Stimulated activated CD4-positive, alpha-beta T cell treated with anti-CD3 and anti-CD28 coated beads, TNF-alpha, amount 100 ng/mL, for 48 hours (primary cell): ENCODE measurements at regions not wholly inside any gene's neighbourhood (a gene's known extent, or its start where the extent isn't known, plus 50 kb on each side); places are given as distances from the start of the nearest gene placed in this dataset.
"Not testable (repeated sequence)": the region's sequence is repeated elsewhere in the genome, so short reads cannot be mapped to it uniquely, and the experiment has no call there.

Experiments used
- DNase-seq, 3 donors: peaks; one replicate each; pipeline ENCODE4 v3.0.0-alpha.2; 2020; ENCODE audit warnings: low read depth in 3 of 3

DNA sequence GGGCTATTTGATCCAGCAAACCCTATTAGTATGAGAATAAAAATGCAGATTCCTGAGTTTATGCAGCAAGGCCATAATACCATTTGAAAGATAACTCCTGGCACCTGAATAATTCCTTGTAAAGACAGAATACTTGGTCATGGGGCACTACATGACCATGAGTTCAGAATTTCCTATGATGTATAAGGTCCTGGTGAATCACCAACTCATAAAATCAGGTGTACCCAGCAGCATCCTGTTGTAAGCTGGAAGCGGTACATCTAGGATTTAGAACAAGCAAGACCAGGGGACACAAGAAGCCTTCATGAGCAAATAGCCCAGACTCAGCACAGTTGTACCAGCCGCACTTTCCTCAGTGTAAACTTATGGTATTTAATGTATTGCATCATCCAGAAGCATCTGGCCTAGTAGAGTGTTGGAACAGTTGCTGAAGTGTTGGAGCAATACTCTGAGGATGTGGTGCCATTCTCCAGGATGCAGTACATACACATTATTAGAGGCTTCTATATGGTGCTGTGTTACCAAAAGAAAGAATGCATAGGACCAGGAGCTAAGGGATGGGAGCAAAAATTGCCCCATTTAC is 233.4 kb downstream of the SQOR start:
- DNase-seq, result no peak

DNA sequence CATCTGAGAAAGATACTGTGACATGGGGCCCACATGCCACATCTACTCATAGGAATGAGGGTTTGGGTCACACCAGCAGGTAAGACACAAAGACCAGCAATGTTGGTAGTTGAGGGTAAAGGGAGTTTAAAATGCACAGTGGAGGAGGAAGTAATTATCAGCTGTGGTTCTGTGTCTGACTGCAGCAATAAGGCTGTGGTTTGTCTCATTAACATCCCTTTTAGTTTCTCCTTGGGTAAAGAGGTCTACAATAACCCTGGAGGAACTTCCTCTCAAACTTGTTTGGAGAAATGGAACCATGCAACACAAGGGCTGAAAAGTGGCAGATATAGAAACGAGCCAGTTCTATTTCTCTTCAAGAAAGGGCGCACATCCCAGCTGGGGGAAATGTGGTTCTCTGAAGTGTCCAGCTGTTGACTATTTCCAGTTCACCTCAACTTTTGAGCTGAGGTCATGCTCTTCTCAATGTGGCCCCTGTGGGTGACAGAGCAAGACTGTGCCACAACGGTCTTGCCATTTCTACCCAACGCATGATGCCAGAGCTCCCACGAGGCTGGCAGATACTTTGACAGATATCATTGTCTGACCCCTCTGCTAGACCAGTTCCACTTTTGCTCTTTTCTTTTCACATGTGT is 234.3 kb downstream of the SQOR start:
- DNase-seq, result no peak

DNA sequence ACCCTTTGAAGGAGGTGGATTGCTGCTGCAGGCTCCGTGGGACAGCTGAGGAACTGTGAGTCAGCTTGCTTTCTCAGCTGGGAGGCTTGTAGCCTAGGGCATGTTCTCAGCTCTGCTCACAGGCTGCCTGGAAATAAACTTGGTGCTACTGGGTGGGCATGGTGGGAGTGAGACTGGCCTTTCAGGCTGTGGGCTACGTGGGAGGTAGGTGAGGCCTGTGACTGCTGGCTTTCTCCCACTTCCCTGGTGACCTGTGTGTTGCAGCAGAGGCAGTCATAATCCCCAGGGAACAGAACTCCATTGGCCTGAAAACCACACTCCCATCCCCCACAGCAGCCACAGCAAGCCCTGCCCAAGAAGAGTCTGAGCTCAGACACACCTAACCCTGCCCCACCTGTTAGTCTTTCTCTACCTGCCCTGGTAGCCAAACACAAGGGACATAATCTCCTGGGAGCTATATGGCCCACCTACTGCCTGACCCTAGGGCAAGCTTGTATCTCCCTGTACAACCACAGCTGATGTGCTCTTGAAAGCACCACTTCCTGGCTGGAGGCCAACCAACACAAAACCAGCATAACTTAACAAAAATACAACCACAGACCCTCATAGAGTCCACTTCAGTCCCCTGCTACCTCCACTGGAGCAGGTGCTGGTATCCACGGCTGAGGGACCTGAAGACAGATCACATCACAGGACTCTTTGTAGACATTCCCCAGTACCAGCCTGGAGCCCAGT is 236.5 kb downstream of the SQOR start:
- DNase-seq, result no peak

DNA sequence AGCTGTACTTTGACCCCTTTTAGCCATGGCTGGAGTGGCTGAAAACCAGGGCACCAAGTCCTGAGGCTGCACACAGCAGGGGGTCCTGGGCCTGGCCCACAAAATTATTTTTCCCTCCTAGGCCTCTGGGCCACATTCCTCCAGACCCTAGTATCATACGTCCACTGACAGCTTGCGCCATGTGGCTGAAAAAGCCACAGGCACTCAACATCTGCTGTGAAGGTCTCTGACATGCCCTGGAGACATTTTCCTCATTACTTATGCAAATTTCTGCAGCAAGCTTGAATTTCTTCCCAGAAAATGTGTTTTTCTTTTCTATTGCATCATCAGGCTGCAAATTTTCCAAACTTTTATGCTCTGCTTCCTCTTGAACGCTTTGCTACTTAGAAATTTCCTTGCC is 239.0 kb downstream of the SQOR start:
- no peak for DNase-seq

DNA sequence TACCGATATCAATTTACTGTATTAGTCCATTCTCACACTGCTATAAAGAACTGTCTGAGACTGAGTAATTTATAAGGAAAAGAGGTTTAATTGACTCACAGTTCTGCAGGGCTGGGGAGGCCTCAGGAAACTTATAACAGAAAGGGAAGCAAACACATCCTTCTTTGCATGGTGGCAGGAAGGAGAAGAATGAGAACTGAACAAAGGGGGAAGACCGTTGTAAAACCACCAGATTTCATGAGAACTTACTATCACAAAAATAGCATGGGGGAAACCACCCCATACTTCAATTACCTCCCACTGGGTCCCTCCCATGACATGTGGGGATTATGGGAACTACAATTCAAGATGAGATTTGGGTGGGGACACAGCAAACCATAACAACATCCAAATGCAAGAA is 239.7 kb downstream of the SQOR start:
- not testable (repeated sequence) for DNase-seq

DNA sequence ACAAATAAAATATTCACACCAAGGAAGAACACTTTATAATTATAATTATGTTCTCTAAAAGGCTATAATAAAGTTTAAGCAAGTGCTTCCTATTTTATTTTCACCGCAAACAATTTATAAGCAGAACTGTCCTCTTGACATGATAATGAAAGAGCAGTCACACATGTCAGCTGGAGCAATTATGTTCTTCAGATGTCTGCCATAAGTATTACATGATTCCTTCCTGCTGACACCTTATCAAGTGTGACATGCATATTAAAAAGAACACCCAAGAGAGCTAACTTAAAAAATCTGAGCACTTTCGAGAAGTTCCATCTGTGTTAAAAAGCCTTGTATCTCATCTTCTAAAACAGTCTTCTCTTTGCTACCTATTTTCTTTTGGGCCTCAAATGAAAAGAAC is 249.5 kb downstream of the SQOR start:
- no peak for DNase-seq

DNA sequence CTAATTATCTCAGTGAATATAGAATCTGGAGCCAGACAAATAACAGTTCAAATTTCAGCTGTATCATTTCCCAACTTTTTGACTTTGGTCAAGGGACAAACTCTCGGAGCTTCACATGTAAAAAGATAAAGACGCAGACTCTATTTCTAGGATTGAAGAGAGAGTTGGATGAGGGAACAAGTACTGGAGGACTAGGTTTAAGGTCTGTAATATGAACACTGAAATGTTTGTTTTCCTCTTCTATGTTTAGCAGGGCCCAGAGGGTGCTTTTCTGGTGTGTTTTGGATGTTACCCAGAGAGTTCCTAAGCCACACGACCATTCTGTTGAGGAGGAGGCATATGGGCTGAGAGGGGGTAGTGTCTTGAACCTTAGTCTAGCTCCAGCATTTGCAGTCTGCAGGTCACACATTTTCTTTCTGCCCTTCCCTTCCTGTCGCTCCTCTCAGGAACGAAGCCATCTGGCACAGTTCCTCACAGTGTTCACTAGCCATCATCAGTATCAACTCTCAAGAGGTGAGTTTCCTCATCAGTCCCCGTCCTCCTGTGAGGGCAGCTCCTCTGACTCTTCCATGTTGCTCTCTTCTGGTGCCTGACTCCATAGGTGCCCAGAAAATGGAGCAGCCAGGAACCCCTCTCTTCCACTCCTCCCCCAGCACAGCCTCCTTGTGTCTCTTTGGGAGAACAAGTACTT is 250.1 kb downstream of the SQOR start:
- DNase-seq, result no peak

DNA sequence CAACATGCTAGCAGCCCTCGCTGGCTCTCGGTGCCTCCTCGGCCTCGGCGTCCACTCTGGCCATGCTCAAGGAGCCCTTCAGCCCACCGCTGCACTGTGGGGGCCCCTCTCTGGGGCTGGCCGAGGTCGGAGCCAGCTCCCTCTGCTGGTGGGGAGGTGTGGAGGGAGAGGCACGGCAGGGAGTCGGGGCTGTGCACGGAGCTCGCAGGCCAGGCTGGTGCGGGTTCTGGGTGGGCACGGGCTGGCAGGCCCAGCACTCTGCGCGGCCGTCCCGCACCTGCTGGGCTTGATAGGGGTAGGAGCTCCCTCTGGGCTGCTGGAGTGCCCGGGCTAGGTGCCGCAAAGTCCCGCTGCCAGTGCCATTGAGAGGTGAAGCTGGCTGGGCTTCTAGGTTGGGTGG is 251.0 kb downstream of the SQOR start:
- DNase-seq, result no peak

DNA sequence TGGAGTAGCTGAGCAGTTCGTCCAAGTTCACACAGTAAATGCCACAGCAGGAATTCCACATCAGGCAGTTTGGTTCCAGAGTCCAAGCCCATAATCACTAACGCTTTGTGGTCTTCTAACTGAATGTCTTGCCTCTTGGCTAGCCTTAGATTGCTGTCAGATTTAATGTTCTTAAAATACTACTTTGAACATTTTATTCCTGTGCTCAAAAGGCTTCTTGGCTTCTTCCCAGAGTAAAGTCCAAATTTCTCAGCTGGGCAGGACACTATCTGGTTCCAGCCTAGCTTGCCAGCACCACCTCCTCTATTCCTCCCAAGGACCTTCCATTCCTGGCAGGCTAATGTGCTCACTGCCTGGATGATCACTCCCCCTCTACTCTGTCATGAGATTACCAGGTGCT is 256.9 kb downstream of the SQOR start:
- no peak for DNase-seq

DNA sequence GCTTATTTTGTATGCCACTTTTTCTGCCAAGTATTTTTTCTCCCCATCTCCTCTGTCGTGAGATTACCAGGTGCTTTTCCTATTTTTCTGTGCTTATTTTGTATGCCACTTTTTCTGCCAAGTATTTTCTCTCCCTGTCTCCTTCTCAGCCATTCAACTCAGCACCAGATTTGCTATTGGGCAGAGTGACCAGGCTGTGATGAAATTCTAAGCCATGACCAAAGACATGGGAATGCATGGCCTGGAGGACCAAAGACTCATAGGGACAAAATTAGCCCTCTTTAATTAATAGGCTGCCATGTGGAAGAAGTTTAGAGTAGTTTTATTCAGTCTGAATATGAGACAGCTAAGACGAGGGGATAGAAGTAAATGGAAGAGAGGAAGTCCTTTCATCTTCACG is 257.4 kb downstream of the SQOR start:
- DNase-seq, result no peak

DNA sequence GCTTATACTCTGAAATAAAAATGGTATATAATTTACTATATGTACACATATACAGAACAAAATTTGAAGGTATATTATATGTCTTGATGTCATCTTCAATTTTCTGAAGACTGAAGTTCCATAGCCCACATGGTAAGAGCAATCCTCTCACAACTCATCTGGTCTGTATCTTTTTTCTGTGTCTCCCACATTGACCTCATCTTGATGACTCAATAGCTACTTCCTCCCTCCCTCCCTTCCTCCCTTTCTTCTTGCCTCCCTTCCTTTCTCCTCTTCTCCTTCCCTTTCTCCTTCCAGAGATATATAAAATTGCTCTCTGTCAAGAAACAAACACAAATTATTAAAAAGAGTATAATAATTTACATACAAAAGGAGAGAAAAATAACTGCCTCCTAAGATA is 268.5 kb downstream of the SQOR start:
- DNase-seq, result no peak

DNA sequence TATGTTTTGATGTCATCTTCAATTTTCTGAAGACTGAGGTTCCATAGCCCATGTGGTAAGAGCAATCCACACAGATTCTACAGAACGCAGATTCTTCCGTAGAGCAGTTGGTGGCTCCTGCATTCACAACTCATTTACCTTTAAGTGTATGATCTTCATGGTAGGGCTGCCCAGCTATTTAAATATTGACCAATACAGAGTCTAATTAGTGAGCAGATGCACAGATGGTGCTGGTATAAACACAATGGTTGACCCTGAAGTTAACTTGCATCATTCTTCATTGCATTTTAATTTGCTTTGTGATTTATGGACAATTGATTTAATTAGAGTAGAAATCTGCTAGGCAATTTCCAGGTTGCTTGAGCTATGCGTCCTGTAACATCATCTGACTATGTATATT is 269.2 kb downstream of the SQOR start:
- DNase-seq, result no peak

DNA sequence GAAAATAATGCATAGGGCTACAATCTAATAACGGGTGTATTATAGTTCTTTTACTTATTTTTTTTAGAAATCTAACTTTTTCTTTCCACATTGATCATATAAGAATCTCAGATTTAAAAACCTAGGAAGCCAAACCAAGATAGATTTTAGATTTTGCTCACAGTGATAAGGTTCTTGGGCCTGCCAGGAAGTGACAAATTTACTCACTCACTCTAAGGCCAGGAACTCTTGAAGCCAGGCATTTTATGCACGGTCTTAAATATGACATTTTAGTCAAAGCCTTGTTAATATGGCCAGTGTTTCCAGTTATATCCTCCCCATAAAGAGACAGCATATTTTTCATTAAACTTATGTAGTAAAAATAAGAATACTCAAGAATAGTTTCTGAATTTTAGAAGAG is 271.4 kb downstream of the SQOR start:
- DNase-seq, result no peak

DNA sequence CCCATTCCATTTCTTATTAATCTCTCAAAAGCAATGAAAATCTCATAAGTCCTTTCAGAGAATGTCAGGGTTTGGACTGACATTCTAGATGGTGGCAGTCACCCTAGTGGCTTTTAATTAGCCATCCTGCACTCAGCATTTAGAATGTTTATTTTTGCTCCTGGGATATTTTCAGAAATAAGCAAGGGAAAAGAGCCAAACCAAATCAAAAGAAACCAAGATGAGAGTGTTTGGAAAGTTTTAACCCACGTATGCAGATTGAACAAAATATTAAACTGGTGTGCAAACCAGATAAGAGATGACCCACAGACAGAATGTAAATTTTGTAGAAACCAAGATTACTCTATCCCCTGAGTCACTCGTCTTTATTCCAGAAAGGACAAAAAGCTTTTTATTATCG is 275.8 kb downstream of the SQOR start:
- DNase-seq, result no peak

DNA sequence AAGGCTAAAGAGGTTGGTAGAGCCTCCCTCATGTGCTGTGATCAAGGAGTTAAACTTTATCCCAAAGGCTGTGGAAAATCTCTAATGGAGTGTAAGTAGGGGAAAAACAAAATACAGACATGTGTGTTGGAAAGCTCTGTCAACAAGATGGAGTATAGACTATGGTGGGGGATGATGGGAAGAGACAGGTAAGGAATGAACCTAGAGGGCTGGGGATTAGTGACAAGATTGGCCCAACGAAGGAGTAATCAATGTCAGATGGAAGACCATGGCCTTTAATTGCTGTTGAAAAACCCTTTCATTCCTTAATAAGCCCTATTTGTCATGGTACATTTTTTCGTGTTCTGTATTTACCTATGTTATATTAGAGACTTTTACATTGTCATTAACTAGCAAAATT is 278.6 kb downstream of the SQOR start:
- no peak for DNase-seq

DNA sequence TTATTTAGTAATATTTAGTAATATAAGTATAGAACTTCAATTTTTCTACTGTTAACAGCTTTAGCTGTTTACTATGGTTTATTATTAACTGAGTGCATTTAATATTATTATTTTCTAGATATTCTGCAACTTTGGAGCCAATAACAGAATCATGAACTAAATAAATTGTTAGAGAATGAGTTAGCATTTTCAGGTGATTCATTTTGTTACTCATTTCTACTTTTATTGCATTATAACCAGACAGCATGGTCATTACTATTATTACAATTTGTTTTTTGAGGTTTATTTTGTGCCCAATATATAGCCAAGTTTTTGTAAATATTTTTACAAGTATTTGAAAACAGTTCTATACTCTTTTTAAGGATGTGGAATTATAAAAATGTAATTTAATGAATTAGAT is 279.6 kb downstream of the SQOR start:
- DNase-seq, result no peak

DNA sequence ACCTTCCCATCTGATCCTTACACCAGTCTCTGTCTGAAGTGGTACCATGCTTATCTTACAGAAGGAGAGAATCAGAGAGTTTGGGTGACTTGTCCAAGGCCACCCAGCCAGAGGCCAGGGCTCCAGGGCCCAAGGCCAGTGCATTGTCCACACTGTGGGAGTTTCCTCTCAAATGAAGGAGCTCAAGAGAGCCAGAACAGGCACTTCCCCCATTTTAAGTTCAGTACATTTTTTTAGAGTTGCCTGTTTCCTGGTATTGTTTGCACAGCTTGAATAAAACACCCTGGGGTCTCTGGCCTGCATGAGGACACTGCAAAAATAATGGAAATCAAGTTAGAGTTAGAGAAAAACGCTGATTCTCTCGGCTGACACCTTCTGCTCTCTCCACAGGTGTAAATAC is 284.0 kb downstream of the SQOR start:
- no peak for DNase-seq

DNA sequence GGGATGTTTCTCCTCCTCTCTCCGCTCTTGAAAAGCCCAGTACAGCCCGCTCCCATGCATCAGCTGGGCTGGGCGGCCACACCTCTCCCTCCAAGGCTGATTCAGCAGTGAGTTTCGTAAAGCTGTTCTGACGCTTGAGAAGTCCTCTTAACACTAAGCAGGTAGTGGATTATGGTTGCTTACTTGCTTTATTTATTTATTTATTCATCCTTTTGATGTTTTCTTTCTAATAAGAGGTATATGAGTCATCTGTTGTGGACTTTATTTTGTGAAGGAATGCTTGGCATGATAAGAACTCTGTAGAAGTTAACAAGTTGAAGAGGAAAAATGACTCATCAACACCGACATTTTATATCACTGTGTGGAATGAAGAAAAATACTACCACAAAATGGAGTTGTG is 285.0 kb downstream of the SQOR start:
- no peak for DNase-seq

DNA sequence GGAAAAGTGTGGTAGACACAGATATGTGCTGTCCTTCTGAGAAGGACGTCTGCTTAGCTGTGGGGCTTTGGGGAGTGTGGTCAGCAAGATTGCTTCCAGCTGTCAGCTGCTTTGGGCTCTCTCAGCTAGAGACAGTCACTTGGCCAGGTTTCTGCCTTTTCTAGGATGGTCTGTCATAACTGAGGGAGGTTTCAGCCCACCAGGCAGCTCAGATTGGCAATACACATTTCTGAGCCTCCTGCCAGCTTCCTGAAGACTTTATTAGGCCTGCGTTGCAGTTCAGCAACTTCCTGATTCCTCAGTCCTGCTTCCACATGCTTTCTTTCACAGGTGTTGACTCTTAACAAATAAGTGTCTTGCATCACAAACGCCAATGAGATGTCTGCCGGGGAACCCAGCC is 286.5 kb downstream of the SQOR start:
- no peak for DNase-seq

DNA sequence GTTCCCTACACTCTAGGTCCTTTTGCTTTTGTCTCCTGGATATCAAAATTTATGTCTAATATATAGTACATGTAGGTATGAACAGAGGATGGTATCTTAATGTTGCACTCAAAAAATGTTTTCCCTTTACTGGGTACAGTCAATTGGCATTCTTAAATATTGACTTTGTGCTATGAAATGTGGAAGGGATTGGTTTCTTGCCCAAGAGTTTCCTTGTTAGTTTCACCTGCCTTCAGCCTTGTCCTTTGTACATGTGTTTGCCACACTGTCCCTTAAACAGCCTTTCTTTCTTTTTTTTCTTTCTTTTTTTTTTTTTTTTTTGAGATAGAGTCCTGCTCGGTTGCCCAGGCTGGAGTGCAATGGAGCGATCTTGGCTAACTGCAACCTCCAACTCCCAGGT is 287.1 kb downstream of the SQOR start:
- DNase-seq, result no peak

DNA sequence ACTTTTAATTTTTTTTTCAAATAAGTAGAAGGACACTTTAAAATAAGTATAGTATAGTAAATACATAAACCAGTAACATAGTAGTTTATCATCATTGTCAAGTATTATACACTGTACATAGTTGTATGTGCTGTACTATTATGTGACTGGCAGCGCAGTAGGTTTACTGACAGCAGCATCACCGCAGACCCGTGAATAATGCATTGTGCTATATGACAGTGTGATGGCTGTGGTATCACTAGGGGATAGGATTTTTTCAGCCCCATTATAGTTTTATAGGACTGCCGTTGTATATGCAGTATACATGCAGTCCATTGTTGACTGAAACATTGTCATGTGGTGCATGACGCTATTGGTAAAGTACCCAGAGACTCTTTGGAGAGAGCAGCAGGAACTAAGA is 306.5 kb downstream of the SQOR start:
- no peak for DNase-seq

DNA sequence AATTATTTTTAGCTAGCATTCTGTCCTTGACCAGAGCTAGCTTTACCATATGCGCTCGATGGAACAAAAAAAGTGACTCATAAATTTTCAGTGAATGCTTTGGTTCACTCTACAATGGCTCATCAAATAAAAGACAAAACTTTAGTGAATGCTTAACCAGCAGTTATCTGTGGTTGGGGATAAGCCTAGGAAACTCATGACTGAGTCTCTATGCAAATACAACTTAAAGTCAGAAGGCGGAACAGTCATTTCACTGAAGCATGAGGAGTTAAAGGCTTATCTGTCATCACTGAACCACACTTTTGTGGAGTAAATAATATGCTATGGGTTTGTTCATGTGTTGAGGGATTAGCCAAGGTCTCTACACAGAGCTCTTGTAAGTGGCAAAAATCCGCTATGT is 308.4 kb downstream of the SQOR start:
- no peak for DNase-seq

DNA sequence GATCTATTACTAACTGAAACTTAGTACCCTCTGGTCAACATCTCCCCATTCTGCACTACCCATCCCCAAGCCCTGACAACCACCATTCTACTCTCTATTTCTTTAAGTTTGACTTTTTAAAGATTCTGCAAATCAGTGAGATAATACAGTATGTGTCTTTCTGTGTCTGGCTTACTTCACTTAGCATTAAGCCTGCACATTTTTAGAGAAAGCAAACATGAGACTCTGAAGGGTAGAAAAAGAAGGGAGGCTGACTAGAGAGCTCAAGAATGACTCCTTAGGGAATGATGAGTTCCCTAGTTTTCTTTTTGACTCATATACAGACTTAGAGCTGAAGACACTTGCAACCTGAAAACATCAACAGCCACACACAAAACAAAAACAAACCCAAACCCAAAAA is 311.3 kb downstream of the SQOR start:
- DNase-seq, result no peak
